Chondrocyte (in vitro differentiated cells): ENCODE measurements at regions not wholly inside any gene's neighbourhood (a gene's known extent, or its start where the extent isn't known, plus 50 kb on each side); places are given as distances from the start of the nearest gene placed in this dataset.
"Not testable (repeated sequence)": the region's sequence is repeated elsewhere in the genome, so short reads cannot be mapped to it uniquely, and the experiment has no call there.

ENCODE experiments used
- DNase-seq: peaks from one replicate; pipeline ENCODE4 v3.0.0; 2021; ENCODE audit warnings: mixed read lengths, low spot score
- H3K27ac Mint-ChIP-seq: one replicate; pipeline ENCODE4 v1.8.0; 2021; ENCODE audit warnings: mild to moderate bottlenecking, moderate library complexity, mixed read lengths; ENCODE audit not compliant: unreplicated experiment
- H3K27me3 Mint-ChIP-seq: 2 replicates; pipeline ENCODE4 v1.8.0; 2021; ENCODE audit warnings: low read depth, mixed read lengths
- H3K36me3 Mint-ChIP-seq: 2 replicates; pipeline ENCODE4 v1.8.0; 2021; ENCODE audit warnings: low read depth, mixed read lengths
- H3K4me1 Mint-ChIP-seq: 2 replicates; pipeline ENCODE4 v1.8.0; 2021; ENCODE audit warnings: low read depth, mild to moderate bottlenecking, mixed read lengths
- H3K4me3 Mint-ChIP-seq: one replicate; pipeline ENCODE4 v1.8.0; 2021; ENCODE audit warnings: mild to moderate bottlenecking, moderate library complexity, mixed read lengths; ENCODE audit not compliant: unreplicated experiment
- H3K9me3 Mint-ChIP-seq: 2 replicates; pipeline ENCODE4 v1.8.0; 2021; ENCODE audit warnings: low read depth, mixed read lengths
- CTCF ChIP-seq: fragments of 200-600 bp; sonication (generic); IDR thresholded peaks from 2 replicates; pipeline ENCODE4 v1.5.0; 2021; ENCODE audit warnings: antibody characterized with exemption, mild to moderate bottlenecking, moderate library complexity

GRCh38 chrX:13411496-13412207, 91.8 kb upstream of the ATXN3L start:
- peaks cover 6% of the 10 kb centered on the region for H3K36me3 Mint-ChIP-seq
- no peaks in the 10 kb centered on the region for H3K27me3 Mint-ChIP-seq
- peaks cover 8% of the 10 kb centered on the region for H3K4me1 Mint-ChIP-seq
- no peak for DNase-seq
- H3K27ac Mint-ChIP-seq, result no peak overlapping the region
- no peak overlapping the region for H3K4me3 Mint-ChIP-seq
- no peak for TF ChIP-seq CTCF
- peaks cover 13% of the 10 kb centered on the region for H3K9me3 Mint-ChIP-seq

GRCh38 chrX:13408599-13408998, 88.7 kb upstream of the ATXN3L start:
- not testable (repeated sequence) for H3K27me3 Mint-ChIP-seq, H3K36me3 Mint-ChIP-seq, H3K4me3 Mint-ChIP-seq, H3K27ac Mint-ChIP-seq, DNase-seq
- Mint-ChIP-seq H3K4me1 (peaks cover 19% of the 10 kb centered on the region), H3K9me3 (peaks cover 25% of the 10 kb centered on the region)

GRCh38 chrX:13404777-13405176, 84.9 kb upstream of the ATXN3L start:
- not testable (repeated sequence) for H3K27me3 Mint-ChIP-seq, H3K4me3 Mint-ChIP-seq, H3K36me3 Mint-ChIP-seq, DNase-seq
- Mint-ChIP-seq H3K9me3 (peaks cover 30% of the 10 kb centered on the region), H3K4me1 (peaks cover 18% of the 10 kb centered on the region), H3K27ac (peak overlapping the region; percentile 9)

- H3K9me3 Mint-ChIP-seq, result peaks cover 30% of the 10 kb centered on the region
- no peak for DNase-seq
- H3K36me3 Mint-ChIP-seq, result peaks cover 6% of the 10 kb centered on the region
- TF ChIP-seq CTCF, result no peak
- no peak overlapping the region for H3K4me3 Mint-ChIP-seq
- H3K4me1 Mint-ChIP-seq, result peaks cover 15% of the 10 kb centered on the region
- no peaks in the 10 kb centered on the region for H3K27me3 Mint-ChIP-seq
- H3K27ac Mint-ChIP-seq, result no peak overlapping the region
These were observed 84.5 kb upstream of the ATXN3L start for GRCh38 chrX:13404364-13404763.

- no peak for TF ChIP-seq CTCF
- peaks cover 20% of the 10 kb centered on the region for H3K9me3 Mint-ChIP-seq
- H3K4me3 Mint-ChIP-seq, result no peak overlapping the region
- H3K27ac Mint-ChIP-seq, result no peak overlapping the region
- DNase-seq, result no peak
- H3K4me1 Mint-ChIP-seq, result peaks cover 42% of the 10 kb centered on the region
- H3K36me3 Mint-ChIP-seq, result peaks cover 2% of the 10 kb centered on the region
- H3K27me3 Mint-ChIP-seq, result no peaks in the 10 kb centered on the region
These were observed 81.9 kb upstream of the ATXN3L start for GRCh38 chrX:13401724-13402123.

- TF ChIP-seq CTCF, result no peak
- no peaks in the 10 kb centered on the region for H3K27me3 Mint-ChIP-seq
- peaks cover 18% of the 10 kb centered on the region for H3K9me3 Mint-ChIP-seq
- no peak for DNase-seq
- peak overlapping the region; percentile 87 for H3K27ac Mint-ChIP-seq
- no peaks in the 10 kb centered on the region for H3K36me3 Mint-ChIP-seq
- no peak overlapping the region for H3K4me3 Mint-ChIP-seq
- H3K4me1 Mint-ChIP-seq, result peaks cover 44% of the 10 kb centered on the region
These were observed 79.0 kb upstream of the ATXN3L start for GRCh38 chrX:13398839-13399238.
